ENCODE measurements at regions not wholly inside any gene's neighbourhood (a gene's known extent, or its start where the extent isn't known, plus 50 kb on each side); places are given as distances from the start of the nearest gene placed in this dataset.

DNA sequence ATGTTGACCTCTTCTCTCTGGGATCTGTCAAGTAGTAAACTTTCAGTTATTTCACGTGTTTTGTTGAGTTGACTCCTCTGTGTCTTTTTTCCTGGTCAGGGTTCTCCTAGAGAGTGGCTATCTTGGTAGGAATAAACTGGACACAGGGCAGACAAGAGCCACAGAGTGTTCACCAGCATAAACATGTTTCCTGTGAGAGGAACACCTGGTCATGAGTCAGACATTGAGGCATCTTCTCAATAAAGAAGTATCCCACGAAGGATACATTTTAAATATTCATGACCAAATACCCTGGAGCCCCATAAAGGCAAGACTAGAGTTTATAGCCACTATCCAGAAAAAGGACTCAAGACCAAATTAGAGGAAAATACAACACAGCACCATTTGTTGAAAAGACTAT lies 269.7 kb upstream of the ZNF521 start:
- Mint-ChIP-seq H3K4me1 (ENCODE audit: low read depth) (no peaks in the 10 kb centered on the region), H3K27ac (no peak overlapping the region), H3K4me3 (no peak overlapping the region), H3K9me3 (peaks cover 14% of the 10 kb centered on the region), H3K27me3 (ENCODE audit: insufficient read depth) (peaks cover 2% of the 10 kb centered on the region), H3K36me3 (ENCODE audit: low read depth) (no peaks in the 10 kb centered on the region)
- no peak for DNase-seq
- TF ChIP-seq, protein P1, sequence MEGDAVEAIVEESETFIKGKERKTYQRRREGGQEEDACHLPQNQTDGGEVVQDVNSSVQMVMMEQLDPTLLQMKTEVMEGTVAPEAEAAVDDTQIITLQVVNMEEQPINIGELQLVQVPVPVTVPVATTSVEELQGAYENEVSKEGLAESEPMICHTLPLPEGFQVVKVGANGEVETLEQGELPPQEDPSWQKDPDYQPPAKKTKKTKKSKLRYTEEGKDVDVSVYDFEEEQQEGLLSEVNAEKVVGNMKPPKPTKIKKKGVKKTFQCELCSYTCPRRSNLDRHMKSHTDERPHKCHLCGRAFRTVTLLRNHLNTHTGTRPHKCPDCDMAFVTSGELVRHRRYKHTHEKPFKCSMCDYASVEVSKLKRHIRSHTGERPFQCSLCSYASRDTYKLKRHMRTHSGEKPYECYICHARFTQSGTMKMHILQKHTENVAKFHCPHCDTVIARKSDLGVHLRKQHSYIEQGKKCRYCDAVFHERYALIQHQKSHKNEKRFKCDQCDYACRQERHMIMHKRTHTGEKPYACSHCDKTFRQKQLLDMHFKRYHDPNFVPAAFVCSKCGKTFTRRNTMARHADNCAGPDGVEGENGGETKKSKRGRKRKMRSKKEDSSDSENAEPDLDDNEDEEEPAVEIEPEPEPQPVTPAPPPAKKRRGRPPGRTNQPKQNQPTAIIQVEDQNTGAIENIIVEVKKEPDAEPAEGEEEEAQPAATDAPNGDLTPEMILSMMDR (IDR thresholded peaks at IDR 0.05): no peak

DNA sequence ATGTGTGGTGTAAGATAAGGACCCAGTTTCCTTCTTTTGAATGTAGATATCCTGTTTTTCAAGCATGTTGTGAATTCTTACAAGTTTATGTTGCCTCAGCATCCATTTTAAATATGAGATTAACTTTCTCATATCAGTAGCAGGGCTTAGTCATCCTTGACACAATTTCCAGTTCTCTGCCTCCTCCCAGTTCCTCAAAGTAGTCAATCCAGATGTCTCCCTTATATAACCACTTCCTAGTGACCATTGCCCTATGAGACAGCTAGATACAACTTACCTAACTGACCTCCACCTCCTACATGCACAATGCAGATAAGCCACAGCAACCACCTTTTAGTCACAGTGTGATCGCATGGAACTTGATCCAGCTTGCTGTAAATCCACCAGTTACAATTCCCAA lies 269.2 kb upstream of the ZNF521 start:
- no peak overlapping the region for H3K27ac Mint-ChIP-seq
- TF ChIP-seq, protein P1 (IDR thresholded peaks at IDR 0.05): no peak

DNA sequence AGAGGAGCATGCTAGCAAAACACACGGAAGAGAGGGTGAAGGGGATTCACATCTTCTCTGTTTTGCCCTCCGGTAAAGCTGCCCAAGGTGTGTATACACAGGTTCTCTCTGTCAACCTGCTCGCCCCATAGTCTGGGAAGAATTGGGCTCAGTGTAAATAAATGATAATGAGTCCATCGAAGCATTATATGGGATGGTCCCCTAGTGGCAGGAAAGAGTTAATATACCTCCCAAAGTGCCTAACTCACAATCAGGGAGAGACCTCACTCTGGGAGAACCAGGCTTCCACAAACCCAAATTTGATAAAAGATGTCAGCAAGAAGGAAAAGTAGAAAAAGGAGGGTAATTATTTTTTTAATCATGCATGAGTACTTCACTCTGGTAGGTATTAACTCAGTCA lies 262.2 kb upstream of the ZNF521 start:
- H3K4me3 Mint-ChIP-seq: no peak overlapping the region
- no peaks in the 10 kb centered on the region for H3K9me3 Mint-ChIP-seq
- TF ChIP-seq, protein P1 (IDR thresholded peaks at IDR 0.05): no peak
- no peak overlapping the region for H3K27ac Mint-ChIP-seq
- no peak for DNase-seq
- H3K36me3 Mint-ChIP-seq (ENCODE audit: low read depth): no peaks in the 10 kb centered on the region
- peaks cover 2% of the 10 kb centered on the region for H3K27me3 Mint-ChIP-seq (ENCODE audit: insufficient read depth)
- H3K4me1 Mint-ChIP-seq (ENCODE audit: low read depth): no peaks in the 10 kb centered on the region

More for the DNA sequence above, 269.2 kb upstream of the ZNF521 start:
- DNase-seq: no peak
- no peak overlapping the region for H3K4me3 Mint-ChIP-seq
- H3K9me3 Mint-ChIP-seq: peaks cover 11% of the 10 kb centered on the region
- H3K36me3 Mint-ChIP-seq (ENCODE audit: low read depth): no peaks in the 10 kb centered on the region
- H3K4me1 Mint-ChIP-seq (ENCODE audit: low read depth): no peaks in the 10 kb centered on the region
- peaks cover 2% of the 10 kb centered on the region for H3K27me3 Mint-ChIP-seq (ENCODE audit: insufficient read depth)

DNA sequence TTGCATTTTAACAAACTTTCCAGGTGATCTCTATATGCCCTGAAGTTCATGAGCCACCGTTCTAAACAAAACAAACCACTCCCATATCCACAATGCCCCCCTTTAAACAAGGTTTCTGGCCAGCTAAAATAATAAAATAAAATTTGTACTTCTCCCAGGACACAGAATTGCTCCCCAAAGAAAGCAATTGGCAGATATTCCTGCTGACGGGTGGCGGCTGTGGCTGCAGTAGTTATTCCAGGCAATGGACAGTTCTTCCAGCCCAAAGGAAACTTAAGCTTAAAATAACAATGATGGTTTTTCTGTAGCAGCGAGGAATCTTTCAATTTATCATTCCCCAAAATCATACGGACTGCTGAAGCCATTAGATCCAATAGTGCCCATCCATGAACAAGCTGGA lies 260.5 kb upstream of the ZNF521 start:
- DNase-seq: no peak
- Mint-ChIP-seq H3K36me3 (ENCODE audit: low read depth) (no peaks in the 10 kb centered on the region), H3K4me1 (ENCODE audit: low read depth) (no peaks in the 10 kb centered on the region), H3K9me3 (no peaks in the 10 kb centered on the region; the same call in 1 of the 2 replicates), H3K4me3 (no peak overlapping the region), H3K27me3 (ENCODE audit: insufficient read depth) (peaks cover 2% of the 10 kb centered on the region), H3K27ac (no peak overlapping the region)
- TF ChIP-seq, protein P1 (IDR thresholded peaks at IDR 0.05): no peak

DNA sequence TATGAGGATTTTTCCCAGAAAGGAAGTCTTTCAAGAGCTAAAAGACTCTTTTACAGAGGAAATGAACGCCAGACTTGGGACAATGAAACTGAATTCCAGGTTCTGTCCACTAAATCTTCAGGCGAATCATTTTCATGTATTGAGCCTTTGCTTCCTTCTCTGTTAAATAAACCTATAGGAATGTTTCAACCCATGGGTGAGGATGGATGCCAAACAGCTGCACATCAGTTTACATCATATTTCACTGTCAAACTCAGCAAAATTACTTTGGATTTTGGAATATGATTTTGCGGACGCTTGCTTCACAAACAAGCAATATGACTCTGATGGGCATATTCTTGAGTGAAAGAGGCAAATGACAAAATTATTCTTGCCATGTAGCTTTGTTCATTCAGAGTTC lies 256.1 kb upstream of the ZNF521 start:
- TF ChIP-seq, protein P1 (IDR thresholded peaks at IDR 0.05): no peak
- Mint-ChIP-seq H3K4me1 (ENCODE audit: low read depth) (no peaks in the 10 kb centered on the region), H3K27me3 (ENCODE audit: insufficient read depth) (peaks cover 3% of the 10 kb centered on the region), H3K36me3 (ENCODE audit: low read depth) (no peaks in the 10 kb centered on the region), H3K9me3 (no peaks in the 10 kb centered on the region; the same call in 1 of the 2 replicates), H3K4me3 (no peak overlapping the region), H3K27ac (no peak overlapping the region)
- no peak for DNase-seq
